Sigmoid colon (tissue), 4 donors: ENCODE measurements at regions not wholly inside any gene's neighbourhood (a gene's known extent, or its start where the extent isn't known, plus 50 kb on each side); places are given as distances from the start of the nearest gene placed in this dataset.

Experiments used
- EP300 ChIP-seq, 4 donors: sonication (generic); formaldehyde crosslinking; IDR thresholded peaks; one replicate each; pipeline ENCODE4 v1.6.1; 2017; ENCODE audit warnings: antibody characterized with exemption in 4 of 4
- POLR2A ChIP-seq, 2 donors: fragments of 450-650 bp; IDR thresholded peaks; one replicate each; pipeline ENCODE4 v1.6.1; 2016; ENCODE audit warnings: antibody characterized with exemption in 2 of 2, mild to moderate bottlenecking in 2 of 2, moderate library complexity in 2 of 2
- POLR2AphosphoS5 ChIP-seq, 4 donors: sonication (generic); formaldehyde crosslinking; IDR thresholded peaks; one replicate each; pipeline ENCODE4 v1.6.1; 2017; ENCODE audit warnings: antibody characterized with exemption in 4 of 4
- TF ChIP-seq, protein P1 (sequence below), 4 experiments: fragments of 450-650 bp in 3 of 4; fragments of 200-600 bp in 1 of 4; IDR thresholded peaks; one replicate each; pipeline ENCODE4 v1.5.1; 2016 to 2019; ENCODE audit warnings: antibody characterized with exemption in 4 of 4, mild to moderate bottlenecking in 3 of 4, moderate library complexity in 2 of 4

DNA sequence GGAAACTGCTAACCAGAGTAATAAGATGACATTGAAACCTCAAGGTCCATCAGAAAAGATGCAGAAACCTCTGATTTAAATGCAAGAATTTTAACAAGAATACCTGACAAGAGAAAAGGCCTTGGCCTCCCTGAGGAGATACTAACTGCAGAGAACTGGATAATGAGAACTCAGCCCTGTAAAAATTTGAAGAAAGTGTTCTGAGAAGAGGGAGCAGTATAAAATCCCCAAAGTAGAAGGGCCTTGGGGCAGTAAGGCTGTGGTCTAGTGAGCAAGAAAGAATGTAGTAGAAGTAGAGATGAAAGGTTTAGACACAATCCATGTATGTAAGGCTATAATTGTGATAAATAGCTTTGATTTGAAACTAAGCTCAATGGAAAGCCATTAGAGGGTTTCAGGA is 394.1 kb downstream of the ZBBX start:
- TF ChIP-seq, protein P1, sequence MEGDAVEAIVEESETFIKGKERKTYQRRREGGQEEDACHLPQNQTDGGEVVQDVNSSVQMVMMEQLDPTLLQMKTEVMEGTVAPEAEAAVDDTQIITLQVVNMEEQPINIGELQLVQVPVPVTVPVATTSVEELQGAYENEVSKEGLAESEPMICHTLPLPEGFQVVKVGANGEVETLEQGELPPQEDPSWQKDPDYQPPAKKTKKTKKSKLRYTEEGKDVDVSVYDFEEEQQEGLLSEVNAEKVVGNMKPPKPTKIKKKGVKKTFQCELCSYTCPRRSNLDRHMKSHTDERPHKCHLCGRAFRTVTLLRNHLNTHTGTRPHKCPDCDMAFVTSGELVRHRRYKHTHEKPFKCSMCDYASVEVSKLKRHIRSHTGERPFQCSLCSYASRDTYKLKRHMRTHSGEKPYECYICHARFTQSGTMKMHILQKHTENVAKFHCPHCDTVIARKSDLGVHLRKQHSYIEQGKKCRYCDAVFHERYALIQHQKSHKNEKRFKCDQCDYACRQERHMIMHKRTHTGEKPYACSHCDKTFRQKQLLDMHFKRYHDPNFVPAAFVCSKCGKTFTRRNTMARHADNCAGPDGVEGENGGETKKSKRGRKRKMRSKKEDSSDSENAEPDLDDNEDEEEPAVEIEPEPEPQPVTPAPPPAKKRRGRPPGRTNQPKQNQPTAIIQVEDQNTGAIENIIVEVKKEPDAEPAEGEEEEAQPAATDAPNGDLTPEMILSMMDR (IDR thresholded peaks at IDR 0.05): no peak
- TF ChIP-seq POLR2AphosphoS5 (IDR thresholded peaks at IDR 0.05) (no peak), POLR2A (IDR thresholded peaks at IDR 0.05) (no peak), EP300 (IDR thresholded peaks at IDR 0.05) (no peak)
